GM19193 (cell line): ENCODE measurements at regions not wholly inside any gene's neighbourhood (a gene's known extent, or its start where the extent isn't known, plus 50 kb on each side); places are given as distances from the start of the nearest gene placed in this dataset.

Source experiments
- POLR2A ChIP-seq: IDR thresholded peaks from 4 replicates; pipeline ENCODE4 v1.6.1; 2011; ENCODE audit not compliant: insufficient read depth, insufficient read length; ENCODE audit errors: extremely low read depth

- no peak for TF ChIP-seq POLR2A
Measured at GRCh38 chr12:91940826-91941570, 204.6 kb downstream of the BTG1 start.

GRCh38 chr12:91940322-91940721, 205.3 kb downstream of the BTG1 start:
- TF ChIP-seq POLR2A, result no peak

- no peak for TF ChIP-seq POLR2A
Measured at GRCh38 chr12:91937706-91938105, 207.9 kb downstream of the BTG1 start.

- TF ChIP-seq POLR2A, result no peak
Measured at GRCh38 chr12:91937009-91937408, 208.6 kb downstream of the BTG1 start.

- TF ChIP-seq POLR2A, result no peak
Measured at GRCh38 chr12:91935296-91935695, 210.3 kb downstream of the BTG1 start.

- TF ChIP-seq POLR2A, result no peak
Measured at GRCh38 chr12:91931111-91931510, 214.5 kb downstream of the BTG1 start.

GRCh38 chr12:91928501-91928900, 217.1 kb downstream of the BTG1 start:
- no peak for TF ChIP-seq POLR2A

GRCh38 chr12:91926848-91927247, 218.8 kb downstream of the BTG1 start:
- TF ChIP-seq POLR2A, result no peak

- TF ChIP-seq POLR2A, result no peak
Measured at GRCh38 chr12:91924827-91925226, 220.8 kb downstream of the BTG1 start.

GRCh38 chr12:91923864-91924263, 221.8 kb downstream of the BTG1 start:
- no peak for TF ChIP-seq POLR2A

GRCh38 chr12:91922674-91923073, 223.0 kb downstream of the BTG1 start:
- no peak for TF ChIP-seq POLR2A

GRCh38 chr12:91922139-91922538, 223.5 kb downstream of the BTG1 start:
- TF ChIP-seq POLR2A, result no peak

- no peak for TF ChIP-seq POLR2A
Measured at GRCh38 chr12:91921555-91921954, 224.1 kb downstream of the BTG1 start.

- TF ChIP-seq POLR2A, result no peak
Measured at GRCh38 chr12:91920741-91921140, 224.9 kb downstream of the BTG1 start.

- no peak for TF ChIP-seq POLR2A
Measured at GRCh38 chr12:91920276-91920675, 225.4 kb downstream of the BTG1 start.

- no peak for TF ChIP-seq POLR2A
Measured at GRCh38 chr12:91918431-91918830, 227.2 kb downstream of the BTG1 start.

- TF ChIP-seq POLR2A, result no peak
Measured at GRCh38 chr12:91914701-91915100, 230.9 kb downstream of the BTG1 start.
